HEK293T (cell line): ENCODE measurements at regions not wholly inside any gene's neighbourhood (a gene's known extent, or its start where the extent isn't known, plus 50 kb on each side); places are given as distances from the start of the nearest gene placed in this dataset.

Experiments
- FOXM1 ChIP-seq: fragments of 450-650 bp; IDR thresholded peaks from 2 replicates; pipeline ENCODE4 v1.6.1; 2017; ENCODE audit warnings: mild to moderate bottlenecking, borderline replicate concordance
- L3MBTL2 ChIP-seq: fragments of 450-650 bp; conservative IDR thresholded peaks from 2 replicates; pipeline ENCODE4 v1.6.1; 2016; ENCODE audit warnings: mild to moderate bottlenecking
- LEF1 ChIP-seq: fragments of 450-650 bp; IDR thresholded peaks from 2 replicates; pipeline ENCODE4 v1.6.1; 2017; ENCODE audit warnings: mild to moderate bottlenecking, borderline replicate concordance

DNA sequence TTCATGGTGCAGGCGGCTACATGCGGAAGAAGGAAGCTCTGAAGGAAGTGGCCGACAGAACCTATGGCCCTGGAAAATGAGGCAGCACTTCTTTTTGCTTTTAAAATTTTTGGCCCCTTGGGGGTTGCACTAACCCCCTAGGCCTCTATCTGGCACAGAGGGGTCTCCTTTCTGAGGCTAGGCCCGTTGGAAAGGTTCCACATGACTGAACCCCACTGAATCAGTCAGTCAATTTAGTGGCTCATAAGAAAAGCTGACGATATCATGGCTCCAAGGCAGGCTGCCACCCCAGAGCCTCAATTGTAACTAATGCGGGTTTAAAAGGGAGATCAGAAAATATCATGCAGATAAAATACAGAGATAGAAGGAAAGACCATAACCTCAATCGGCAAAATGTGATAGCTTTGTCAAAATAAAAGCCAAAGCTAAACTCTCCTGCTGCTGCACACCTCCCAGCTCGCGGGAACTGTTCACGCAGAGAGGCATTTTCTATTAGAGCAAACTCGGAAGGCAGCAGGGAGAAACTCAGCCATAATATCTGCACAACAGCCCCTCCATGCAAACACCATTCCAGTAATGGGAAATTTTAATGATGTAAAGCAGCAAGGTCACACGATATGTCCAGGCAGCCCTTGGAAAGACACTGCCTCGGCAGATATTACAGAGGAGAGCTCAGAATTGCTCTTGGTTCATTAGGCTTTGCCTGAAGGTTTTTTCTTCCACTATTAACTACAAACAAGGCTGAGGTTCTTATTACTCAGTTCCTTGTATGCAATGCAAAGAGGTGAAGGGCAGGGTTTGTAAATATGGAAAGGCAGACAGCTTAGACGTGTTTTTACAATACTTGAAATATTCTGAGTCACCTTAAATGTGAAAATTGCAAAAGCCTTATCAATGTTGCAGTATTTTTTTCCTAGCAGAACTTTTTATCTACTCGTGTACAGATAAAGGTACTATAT, 200.4 kb upstream of the PMFBP1 start:
- no peak; the same call in 1 of the 2 replicates for TF ChIP-seq L3MBTL2
- TF ChIP-seq LEF1: no peak
- no peak for TF ChIP-seq FOXM1
